NCI-H345 (cell line): ENCODE measurements at regions not wholly inside any gene's neighbourhood (a gene's known extent, or its start where the extent isn't known, plus 50 kb on each side); places are given as distances from the start of the nearest gene placed in this dataset.
A peak's percentile ranks its signal among the peaks of the same experiment; 100 is the strongest.

Experiments used
- DNase-seq: peaks from one replicate; lab custom pipeline; 2025; lab: John Stamatoyannopoulos, UW

DNA sequence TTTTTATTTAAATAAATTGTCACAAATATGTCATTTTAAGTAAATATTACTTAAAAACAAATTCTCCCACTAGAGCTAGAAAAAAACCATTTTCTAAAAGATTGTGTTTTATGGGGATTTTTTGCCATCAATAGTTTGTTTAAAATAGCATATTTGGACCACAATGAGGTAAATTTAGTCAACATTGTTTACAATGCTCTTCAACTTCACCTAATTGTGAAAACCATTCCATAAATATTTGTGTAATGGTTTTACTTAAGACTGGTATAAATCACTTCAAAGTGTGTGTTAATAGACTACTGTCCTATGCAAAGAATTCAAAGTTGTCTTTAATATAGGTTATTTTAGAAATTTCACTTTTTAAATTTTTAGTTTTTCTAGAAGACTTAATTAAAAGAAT, 1004.2 kb downstream of the PCDH18 start:
- no peak for DNase-seq

DNA sequence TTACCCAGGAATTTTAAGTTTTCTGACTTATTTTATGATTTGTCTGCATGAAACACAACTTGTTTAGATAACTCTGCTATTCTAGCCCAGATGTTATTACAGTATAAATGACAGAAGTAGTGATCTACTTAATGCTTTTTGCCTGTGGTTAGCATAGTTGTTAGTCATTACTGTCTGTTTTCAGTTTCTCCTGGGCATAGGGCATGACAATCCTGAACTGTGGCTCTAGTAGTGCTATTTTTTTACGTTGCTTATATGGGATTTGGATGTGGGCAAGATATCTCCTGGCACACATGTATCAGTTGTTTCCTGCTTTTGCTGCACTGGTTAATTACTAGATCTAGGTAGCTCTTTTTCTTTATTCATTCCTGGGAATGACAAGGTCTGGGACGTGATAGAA, 1005.8 kb downstream of the PCDH18 start:
- no peak for DNase-seq

DNA sequence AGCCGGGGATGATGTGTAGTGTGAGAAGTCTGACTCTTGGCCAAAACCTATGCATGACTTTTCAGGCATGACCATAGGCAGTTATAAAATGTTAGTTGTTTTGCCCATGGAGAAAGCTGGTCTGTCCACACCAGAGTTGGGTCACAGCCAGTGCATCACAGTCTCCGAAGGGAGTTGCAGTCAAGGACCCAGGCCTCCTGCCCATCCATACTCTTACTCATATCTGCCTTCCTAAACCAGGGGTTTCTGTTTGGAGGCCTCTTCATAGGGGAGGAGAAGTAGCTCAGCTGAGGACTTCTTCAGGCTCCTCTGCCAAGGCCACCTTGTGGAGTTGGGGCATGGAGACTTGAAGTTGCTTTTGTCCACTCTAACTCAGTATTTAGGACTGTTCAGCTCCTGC, 1008.3 kb downstream of the PCDH18 start:
- DNase-seq: no peak

DNA sequence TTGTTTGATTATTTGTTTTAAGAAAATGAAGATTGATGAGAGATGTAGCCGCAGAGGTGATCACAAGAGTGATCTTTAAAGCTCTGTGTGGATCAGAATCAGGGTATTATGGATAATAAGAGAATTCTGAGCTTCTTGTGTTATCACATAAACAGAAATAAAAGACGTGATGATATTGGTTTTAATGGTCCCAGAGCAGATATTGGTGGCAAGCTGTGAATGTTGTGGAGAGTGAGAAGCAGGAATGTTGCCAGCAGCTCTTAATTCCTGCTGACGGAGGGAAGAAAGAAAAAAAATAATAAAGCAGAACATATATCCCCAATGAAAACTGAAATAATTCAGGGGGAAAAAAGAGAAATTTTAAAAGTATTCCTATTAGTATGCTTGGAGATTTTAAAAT, 1015.9 kb downstream of the PCDH18 start:
- no peak for DNase-seq

DNA sequence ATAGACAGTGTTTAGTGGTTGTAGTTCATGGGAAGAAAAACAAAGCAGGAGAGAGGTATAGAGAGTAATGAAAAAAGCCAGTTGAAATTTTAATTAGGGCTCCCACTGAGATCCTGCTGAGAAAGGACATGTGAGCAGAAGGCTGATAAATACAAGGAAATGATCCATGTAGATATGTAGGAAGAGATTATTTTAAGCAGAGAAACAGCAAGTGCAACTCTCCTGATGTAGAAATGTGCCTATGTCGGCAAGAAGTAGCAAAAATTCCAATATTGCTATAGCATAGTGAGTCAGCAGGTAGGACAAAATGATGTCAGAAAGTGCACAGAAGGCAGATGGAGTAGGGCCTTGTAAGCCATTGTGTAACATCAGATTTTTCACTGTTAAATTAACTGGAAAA, 1027.3 kb downstream of the PCDH18 start:
- peak; percentile 38 for DNase-seq

DNA sequence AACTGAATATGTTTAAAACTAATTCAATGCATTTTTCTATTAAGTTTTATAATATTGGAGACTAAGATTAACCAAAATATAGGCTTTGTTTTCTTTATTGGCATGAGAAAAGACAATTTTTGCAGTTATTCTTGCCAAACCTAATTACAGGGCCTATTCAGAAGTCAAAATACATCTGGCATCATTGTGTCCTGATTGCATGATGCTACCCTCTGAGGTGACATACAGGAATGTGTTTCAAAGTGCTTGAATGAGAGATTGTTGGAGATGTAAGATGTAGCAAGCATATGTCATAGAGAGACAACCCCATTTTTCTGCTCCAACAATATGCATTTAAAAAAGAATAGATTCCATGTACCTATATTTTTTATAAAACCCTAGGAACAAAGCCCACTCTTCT, 1036.4 kb downstream of the PCDH18 start:
- no peak for DNase-seq

DNA sequence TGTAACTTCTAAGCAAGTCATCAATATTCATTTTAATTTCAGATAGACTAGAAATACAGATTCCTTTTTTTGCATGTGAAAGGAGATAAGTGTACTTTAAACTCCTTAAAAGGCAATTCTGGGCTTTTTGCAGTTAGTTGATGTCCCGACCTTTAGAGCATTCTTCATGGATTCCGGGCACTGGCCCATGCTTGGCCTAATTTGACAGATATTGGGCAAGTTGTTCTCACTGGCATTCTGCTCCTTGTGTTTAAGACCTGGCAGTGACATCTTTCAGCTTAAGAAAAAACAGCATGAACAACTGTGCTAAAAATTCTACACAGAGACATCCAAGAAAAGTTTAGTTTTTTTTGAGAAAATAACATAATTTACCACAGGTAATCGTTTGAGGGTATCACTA, 1037.2 kb downstream of the PCDH18 start:
- DNase-seq: no peak

DNA sequence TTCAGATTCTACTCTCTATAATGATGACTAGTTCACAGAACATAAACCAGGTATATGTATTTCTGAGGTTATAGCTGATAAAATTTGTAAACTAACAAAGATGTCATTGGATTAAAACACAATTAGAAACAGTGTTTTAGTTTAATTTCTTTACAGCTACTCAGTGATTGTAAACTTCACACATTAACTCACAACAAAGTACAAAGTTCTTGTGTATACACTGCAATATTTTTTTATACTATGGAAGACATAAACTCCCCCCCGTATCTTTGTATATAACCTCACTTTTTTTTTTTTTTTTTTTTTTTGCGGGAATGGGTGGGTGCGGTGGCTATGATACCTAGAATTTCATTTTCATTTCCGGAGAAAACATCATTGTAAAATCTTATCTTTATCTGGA, 1043.2 kb downstream of the PCDH18 start:
- DNase-seq: no peak

DNA sequence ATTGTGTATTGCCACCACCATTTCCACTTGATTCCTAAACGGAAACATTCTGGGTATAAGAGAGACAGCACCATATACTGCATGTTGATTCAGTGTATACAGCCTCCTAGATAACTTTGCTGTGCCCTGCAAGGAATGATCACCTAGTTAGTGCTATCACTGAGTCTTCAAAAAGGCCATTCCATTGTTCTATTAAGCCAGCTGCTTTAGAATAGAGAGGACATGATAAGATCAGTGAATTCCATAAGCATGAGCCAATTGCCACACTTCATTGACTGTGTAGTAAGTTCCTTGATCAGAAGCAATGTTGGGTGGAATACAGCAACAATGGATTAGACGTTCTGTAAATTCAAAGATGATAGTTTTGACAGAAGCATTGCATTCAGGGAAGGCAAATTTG, 1047.3 kb downstream of the PCDH18 start:
- DNase-seq: no peak

DNA sequence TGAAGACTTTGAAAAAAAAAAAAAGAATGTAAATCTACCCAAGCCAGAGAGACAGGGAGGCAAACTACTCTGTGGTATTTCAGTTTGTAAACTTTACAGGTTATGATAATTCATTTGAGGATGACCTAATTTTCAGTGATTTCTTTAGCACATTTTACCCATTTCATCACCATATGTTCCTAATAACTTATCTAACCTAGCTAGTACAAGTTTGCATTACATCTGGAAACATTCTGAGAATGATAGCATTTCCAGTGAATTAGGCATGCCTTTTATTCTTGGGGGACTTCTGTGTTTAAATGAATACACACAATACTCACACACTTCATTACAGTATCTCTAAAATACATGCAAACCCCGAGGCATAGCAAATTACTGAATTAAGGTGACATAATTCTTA, 1055.5 kb downstream of the PCDH18 start:
- no peak for DNase-seq

DNA sequence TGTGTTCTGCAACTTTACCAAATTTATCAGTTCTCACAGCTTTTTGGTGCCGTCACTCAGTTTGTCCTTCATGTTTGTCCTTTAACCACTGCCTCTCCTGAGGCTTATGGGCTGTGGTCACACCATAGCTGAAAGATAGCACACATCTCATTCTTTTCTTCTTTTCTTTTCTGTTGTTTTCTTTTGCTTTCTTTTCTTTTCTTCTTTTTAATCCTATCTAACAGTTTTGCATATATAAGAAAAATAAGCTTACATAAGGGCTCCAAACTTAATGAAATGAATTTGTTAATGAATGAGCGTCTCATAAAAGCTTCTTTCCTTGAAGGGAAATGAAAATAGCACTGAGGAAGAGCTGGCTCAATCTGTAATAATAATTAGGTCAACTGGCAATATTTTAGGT, 1061.2 kb downstream of the PCDH18 start:
- DNase-seq: no peak

DNA sequence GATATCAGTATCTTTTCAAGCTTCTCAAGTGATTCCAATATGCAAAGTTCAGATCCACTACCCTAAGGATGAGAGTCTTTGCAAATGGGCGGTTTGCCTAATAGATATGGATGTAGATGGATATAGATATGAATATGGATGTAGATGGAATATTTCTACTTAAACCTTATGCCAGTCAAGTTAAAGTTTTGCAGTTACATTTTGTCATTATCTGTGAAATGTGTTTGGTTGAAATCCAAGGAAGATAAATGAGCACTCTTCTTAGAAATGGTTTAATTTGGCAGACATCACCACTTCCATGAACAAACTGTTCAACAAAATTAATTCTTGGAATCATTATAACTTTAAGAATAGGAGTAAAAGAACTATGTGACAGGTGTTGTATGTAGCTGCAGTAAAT, 1066.6 kb downstream of the PCDH18 start:
- no peak for DNase-seq

DNA sequence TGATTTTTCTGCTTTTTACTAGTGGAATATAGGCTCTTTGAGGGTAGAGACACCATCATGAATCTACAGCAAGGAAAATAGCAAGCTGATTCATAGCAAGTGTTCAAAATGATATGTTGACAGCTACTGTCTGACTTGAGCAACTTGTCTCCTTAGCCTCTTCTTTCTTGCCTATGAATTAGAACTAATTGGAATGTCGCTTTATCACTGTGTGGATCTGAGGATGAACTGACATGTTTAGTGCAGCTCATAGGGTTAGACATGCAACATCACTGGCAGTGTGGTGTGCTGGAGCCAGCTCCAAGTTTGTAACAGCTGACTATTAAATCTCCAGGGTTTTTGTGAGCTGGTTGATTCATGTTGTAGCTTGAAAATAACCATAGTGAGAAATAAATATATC, 1068.4 kb downstream of the PCDH18 start:
- DNase-seq: no peak

DNA sequence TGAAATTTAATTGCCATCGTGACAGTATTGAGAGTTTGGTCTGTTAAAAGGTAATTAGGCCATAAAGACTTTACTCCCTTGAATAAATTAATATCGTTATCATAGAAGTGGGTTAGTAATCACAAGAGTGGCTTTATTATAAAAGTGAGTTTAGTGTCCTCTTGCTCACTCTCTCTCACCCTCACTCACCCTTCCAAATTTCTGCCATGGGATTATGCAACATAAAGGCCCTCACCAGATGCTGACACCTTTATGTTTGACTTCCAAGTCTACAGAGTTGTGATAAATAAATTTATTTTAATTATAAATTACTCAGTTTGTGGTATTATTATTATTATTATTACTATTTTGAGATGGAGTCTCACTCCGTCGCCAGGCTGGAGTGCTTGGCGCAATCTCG, 1070.8 kb downstream of the PCDH18 start:
- DNase-seq: no peak

DNA sequence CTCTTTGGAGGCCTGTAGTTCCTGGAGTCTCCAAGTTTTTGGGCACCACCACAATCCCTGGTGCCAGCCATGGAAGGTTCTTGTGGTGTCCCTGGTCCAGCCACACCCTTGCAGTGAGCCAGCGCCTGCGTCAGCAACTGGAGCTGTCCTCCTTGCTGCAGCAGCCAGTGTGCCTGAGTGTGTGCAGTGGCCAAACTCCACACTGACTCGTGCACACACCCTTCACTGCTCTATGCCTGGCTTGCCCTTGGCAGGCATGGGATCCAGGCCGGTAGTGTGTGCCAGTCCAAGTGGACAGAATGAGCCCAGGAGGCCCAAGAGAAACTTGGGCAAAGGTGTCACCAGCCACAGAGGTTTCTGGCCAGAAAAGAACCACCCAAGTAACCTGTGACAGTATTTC, 1074.0 kb downstream of the PCDH18 start:
- DNase-seq: no peak

DNA sequence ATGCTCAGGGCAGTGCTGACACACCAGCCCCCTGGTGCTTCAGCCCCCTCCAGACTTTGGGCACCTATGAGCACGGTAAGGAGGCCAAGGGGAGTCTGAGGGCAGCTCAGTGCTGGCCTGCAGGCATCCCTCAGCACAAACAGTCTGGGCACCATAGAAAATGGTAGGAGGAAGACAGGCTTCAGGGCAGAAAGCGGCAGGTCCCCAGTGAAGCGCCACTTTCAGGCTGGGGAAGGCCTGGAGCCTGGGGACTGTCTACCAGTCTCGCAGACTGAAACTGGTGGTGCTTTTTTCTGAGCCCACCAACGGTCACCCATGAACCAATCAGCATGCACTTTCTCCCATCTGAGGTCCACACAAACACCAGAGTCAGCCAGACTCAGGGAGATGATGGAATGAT, 1074.7 kb downstream of the PCDH18 start:
- no peak for DNase-seq

DNA sequence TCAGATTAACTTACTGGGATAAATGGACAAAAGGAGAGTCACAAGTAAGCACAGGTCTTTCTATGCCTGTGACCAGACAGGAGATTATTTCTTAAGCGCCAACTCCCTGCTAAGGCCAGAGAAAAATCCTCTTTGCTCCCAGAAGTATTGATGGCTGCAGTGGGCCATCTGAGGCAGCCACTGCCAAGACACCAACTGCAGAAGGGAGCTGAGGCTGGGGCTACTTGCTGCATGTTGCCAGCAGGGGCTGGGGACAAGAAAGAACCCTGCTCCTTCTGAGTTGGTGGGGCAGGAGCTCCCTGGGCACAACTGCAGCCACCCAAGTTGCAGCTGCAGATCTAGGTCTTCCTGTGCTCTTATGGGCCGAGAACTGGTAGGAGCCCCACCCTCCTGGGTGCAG, 1075.3 kb downstream of the PCDH18 start:
- DNase-seq: no peak

DNA sequence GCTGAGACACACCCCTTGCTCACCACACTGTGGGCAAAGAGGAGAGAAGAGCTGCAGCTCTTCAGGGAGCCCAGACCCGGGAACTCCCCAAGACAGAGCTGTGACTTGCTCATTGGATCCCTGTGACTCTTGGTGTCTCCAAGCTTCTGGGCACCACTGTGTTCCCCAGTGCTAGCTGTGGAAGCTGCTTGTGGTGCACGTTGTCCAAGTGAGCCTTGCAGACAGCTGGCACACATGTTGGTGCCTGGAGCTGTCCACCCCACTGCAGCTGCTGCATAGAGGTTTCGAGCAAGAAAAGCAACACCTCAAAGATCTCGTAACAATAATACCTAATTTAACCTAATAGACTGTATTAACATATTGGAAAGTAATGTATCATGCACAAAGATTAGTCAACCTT, 1089.3 kb downstream of the PCDH18 start:
- DNase-seq: no peak

DNA sequence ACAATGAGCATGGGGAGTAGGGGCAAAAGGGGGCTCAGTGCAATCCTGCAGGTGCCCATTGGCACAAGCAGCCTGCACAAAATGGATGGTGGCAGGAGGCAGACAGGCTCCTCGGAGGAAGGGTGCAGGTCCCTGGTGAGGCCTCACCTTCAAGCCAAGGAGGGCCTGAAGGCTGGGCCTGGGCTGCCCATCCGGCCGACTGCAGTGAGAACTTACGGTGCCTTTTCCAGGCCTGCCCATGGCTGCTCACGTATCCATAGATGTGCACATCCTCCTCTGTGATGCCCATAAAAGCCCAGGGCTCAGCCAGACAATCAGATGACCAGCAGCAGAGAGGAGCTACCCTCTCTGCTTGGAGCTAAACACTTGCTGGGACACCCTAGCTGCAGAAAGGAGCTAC, 1089.8 kb downstream of the PCDH18 start:
- no peak for DNase-seq

DNA sequence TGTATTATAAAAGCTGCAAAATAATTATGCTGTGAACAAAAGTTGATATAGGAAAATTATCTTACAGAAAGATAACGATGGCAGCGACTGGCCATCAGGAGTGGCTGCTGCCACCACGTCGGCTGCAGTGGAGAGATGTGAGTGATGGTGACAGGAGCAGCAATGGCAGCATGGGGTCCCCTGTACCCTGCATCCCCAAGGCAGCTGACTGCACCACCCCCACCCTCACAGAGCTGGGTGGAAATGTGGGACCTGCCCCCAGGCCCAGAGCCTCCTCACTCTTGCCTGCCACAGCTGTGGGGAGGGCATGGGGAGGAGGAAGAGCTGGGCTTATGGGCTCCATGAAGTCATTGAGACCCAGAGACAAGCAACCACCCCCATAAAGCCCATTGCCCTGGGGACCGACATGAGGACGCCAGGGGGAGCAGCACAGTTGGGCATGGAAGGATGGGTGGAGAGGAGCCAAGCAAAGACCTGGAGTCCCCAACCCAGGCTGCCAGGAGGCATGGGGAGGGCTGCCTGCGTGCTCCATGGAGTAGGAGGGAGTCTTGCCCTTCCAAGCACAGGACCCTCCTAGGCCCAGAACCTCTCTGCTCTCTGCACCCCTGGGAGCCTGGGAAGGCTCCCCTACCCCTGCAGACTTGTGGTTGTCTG, 1090.5 kb downstream of the PCDH18 start:
- DNase-seq: no peak

DNA sequence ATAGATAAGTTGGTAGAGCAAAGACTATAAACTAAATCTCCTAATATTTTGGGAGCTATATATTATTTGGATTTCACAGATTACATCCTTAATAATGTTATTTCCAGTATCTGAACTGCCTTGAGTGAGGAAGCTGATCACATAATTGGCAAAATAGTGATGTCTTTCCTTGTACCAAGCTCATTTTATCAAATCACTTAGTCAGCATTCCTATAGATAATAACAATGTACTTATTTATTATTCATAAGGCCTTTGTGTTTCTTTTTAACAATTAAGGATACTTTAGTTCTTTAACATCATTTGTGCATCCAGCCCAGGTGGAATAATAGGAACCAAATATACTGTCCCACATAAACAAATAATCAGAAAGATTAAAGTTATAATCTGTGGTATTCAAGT, 1093.6 kb downstream of the PCDH18 start:
- no peak for DNase-seq

DNA sequence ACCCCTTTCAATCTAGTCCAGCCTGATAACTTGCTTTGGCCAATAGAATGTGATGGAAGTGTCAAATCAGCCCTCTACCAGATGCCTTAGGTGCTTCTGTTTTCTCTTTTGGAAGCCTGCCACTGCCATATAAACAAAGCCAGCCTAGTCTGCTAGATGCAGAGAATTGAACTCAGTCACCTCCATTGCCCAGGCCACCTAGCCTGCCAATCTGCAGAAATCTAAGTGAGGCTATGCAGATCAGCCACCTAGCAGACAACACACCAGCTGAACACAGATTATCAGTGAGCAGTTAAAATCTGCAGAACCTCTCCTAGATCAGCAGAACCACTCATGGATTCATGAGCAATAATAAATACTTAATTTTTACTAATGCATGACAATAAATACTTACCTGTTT, 1108.2 kb downstream of the PCDH18 start:
- DNase-seq: no peak

DNA sequence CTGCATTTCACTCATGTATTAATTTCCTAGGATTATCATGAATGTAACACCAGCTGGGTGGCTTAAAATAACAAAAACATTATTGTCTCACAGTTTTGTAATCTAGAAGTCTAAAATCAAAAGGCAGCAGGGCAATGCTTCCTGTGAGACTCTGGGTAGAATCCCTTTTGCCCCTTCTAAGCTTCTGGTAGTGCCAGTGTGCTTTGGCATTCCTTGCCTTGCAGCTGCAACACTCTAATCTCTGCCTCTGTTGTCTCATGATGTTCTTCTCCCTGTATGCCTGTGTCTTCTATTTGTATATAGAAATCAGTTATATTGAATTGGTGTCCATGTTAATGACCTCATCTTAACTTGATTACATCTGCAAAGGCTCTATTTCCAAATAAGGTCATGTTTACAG, 1117.3 kb downstream of the PCDH18 start:
- no peak for DNase-seq

DNA sequence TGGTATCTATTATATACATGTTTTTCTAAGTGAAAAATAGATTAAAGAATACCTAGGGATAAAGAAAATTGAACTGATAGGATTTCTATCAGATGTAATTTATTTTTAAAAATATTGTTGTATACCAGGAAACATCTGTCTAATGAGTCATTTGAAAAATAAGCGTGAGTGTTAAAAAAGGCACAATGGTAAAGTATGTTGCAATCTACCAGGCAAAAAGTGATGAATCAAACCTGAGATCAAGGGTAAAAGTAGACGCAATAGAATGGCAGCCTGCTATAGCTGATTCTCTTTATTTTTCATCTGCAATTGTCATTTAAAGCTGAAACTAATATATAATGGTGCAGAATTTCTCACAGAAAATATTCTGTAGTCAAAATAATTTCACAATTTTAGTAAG, 1119.6 kb downstream of the PCDH18 start:
- DNase-seq: no peak

DNA sequence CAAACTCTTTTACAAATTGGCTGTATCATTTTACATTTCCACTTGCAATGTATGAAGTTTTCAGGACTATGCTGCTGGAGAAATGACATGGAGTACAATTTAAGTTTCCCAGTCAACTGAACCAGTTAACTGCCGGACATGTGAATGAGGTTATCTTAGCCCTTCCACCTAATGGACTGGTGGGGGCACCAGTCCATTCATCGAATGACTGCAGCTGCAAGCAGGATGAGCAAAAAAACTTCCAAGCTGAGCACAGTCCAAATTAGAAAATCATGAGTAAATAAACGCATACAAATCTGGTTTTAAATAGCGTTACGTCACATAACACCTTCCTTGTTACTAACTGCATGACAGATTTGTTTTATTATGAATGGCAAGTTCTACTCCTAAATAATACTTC, 1131.5 kb downstream of the PCDH18 start:
- no peak for DNase-seq
